Gastrocnemius medialis (tissue), 4 donors: ENCODE measurements at regions not wholly inside any gene's neighbourhood (a gene's known extent, or its start where the extent isn't known, plus 50 kb on each side); places are given as distances from the start of the nearest gene placed in this dataset.

Experiments used
- CTCF ChIP-seq, 5 experiments: fragments of 450-650 bp in 3 of 5; fragments of 200-600 bp in 2 of 5; sonication (generic) in 2 of 5; IDR thresholded peaks in 4 of 5; conservative IDR thresholded peaks in 1 of 5; 1 replicate in 4 of 5; 2 replicates in 1 of 5; pipeline ENCODE4 v1.5.1; 2016 to 2019; ENCODE audit warnings: antibody characterized with exemption in 5 of 5, mild to moderate bottlenecking in 3 of 5, moderate library complexity in 3 of 5
- POLR2A ChIP-seq, 2 donors: fragments of 450-650 bp; IDR thresholded peaks; one replicate each; pipeline ENCODE4 v1.6.1; 2017; ENCODE audit warnings: antibody characterized with exemption in 2 of 2, mild to moderate bottlenecking in 2 of 2, moderate library complexity in 2 of 2

- TF ChIP-seq CTCF (IDR thresholded peaks at IDR 0.05 in 4 of 5, conservative IDR thresholded peaks at IDR 0.05 in 1 of 5): no peak
- no peak for TF ChIP-seq POLR2A (IDR thresholded peaks at IDR 0.05)
These were observed 419.3 kb upstream of the EYS start for GRCh38 chr6:66126358-66126757.
